GM23248 (cell line): ENCODE measurements at regions not wholly inside any gene's neighbourhood (a gene's known extent, or its start where the extent isn't known, plus 50 kb on each side); places are given as distances from the start of the nearest gene placed in this dataset.

ENCODE experiments used
- EZH2 ChIP-seq: fragments of 200-600 bp; sonication (generic); IDR thresholded peaks from 2 replicates; pipeline ENCODE4 v1.6.1; 2018; ENCODE audit warnings: antibody characterized with exemption, mild to moderate bottlenecking; ENCODE audit not compliant: insufficient read depth, poor library complexity, severe bottlenecking
- EZH2phosphoT487 ChIP-seq: fragments of 200-600 bp; sonication (generic); IDR thresholded peaks from 2 replicates; pipeline ENCODE4 v1.6.1; 2018; ENCODE audit warnings: antibody characterized with exemption, moderate library complexity, mild to moderate bottlenecking, low read depth; ENCODE audit not compliant: insufficient read depth

- TF ChIP-seq EZH2phosphoT487 (no peak), EZH2 (no peak)
Observed at GRCh38 chr2:79447463-79447862, 65.4 kb upstream of the CTNNA2 start.
